PC-9 (cell line): ENCODE measurements at regions not wholly inside any gene's neighbourhood (a gene's known extent, or its start where the extent isn't known, plus 50 kb on each side); places are given as distances from the start of the nearest gene placed in this dataset.

Experiments used
- CTCF ChIP-seq: fragments of 200-600 bp; sonication (generic); conservative IDR thresholded peaks from 2 replicates; pipeline ENCODE4 v1.6.1; 2017; ENCODE audit warnings: mixed run types, antibody characterized with exemption, mild to moderate bottlenecking, moderate library complexity
- EZH2 ChIP-seq: fragments of 200-600 bp; sonication (generic); IDR thresholded peaks from 2 replicates; pipeline ENCODE4 v1.8.0; 2017; ENCODE audit warnings: antibody characterized with exemption, low read depth

GRCh38 chr6:22095836-22096235, 201.0 kb downstream of the PRL start:
- TF ChIP-seq CTCF (no peak), EZH2 (no peak)
